GM12875 (cell line): ENCODE measurements at regions not wholly inside any gene's neighbourhood (a gene's known extent, or its start where the extent isn't known, plus 50 kb on each side); places are given as distances from the start of the nearest gene placed in this dataset.

Experiments
- H3K4me3 ChIP-seq: one replicate; pipeline ENCODE4 v1.5.1; 2011; ENCODE audit warnings: low read depth, low read length, control low read depth
- CTCF ChIP-seq: IDR thresholded peaks from 2 replicates; pipeline ENCODE4 v1.5.1; 2011; ENCODE audit warnings: low read depth, mild to moderate bottlenecking, control low read depth, inconsistent platforms, low read length, moderate library complexity, borderline replicate concordance; ENCODE audit not compliant: insufficient read depth

GRCh38 chr2:144893464-144893863 is 373.5 kb upstream of the ZEB2 start:
- H3K4me3 ChIP-seq, result no peak overlapping the region
- TF ChIP-seq CTCF, result no peak

- no peak for TF ChIP-seq CTCF
- no peak overlapping the region for H3K4me3 ChIP-seq
These were observed 370.9 kb upstream of the ZEB2 start for GRCh38 chr2:144890828-144891227.

- no peak overlapping the region for H3K4me3 ChIP-seq
- TF ChIP-seq CTCF, result no peak
These were observed 369.4 kb upstream of the ZEB2 start for GRCh38 chr2:144889348-144889747.

GRCh38 chr2:144886862-144887261 is 366.9 kb upstream of the ZEB2 start:
- TF ChIP-seq CTCF, result no peak
- no peak overlapping the region for H3K4me3 ChIP-seq

GRCh38 chr2:144877893-144878292 is 358.0 kb upstream of the ZEB2 start:
- no peak for TF ChIP-seq CTCF
- no peak overlapping the region for H3K4me3 ChIP-seq

GRCh38 chr2:144876013-144876412 is 356.1 kb upstream of the ZEB2 start:
- no peak overlapping the region for H3K4me3 ChIP-seq
- no peak for TF ChIP-seq CTCF

- no peak overlapping the region for H3K4me3 ChIP-seq
- no peak for TF ChIP-seq CTCF
These were observed 355.5 kb upstream of the ZEB2 start for GRCh38 chr2:144875290-144875969.
